HEK293T (cell line): ENCODE measurements at regions not wholly inside any gene's neighbourhood (a gene's known extent, or its start where the extent isn't known, plus 50 kb on each side); places are given as distances from the start of the nearest gene placed in this dataset.

Experiments used
- BHLHE40 ChIP-seq: fragments of 450-650 bp; IDR thresholded peaks from 2 replicates; pipeline ENCODE4 v1.6.1; 2016; ENCODE audit warnings: mild to moderate bottlenecking, moderate library complexity, borderline replicate concordance
- CTBP1 ChIP-seq: fragments of 450-650 bp; IDR thresholded peaks from 2 replicates; pipeline ENCODE4 v1.6.1; 2016; ENCODE audit warnings: borderline replicate concordance
- ELF4 ChIP-seq: fragments of 450-650 bp; IDR thresholded peaks from 2 replicates; pipeline ENCODE4 v1.6.1; 2017; ENCODE audit warnings: antibody characterized with exemption
- FOXA1 ChIP-seq: fragments of 450-650 bp; IDR thresholded peaks from 2 replicates; pipeline ENCODE4 v1.6.1; 2016; ENCODE audit warnings: mild to moderate bottlenecking
- FOXK2 ChIP-seq: fragments of 450-650 bp; IDR thresholded peaks from 2 replicates; pipeline ENCODE4 v1.6.1; 2016; ENCODE audit warnings: mild to moderate bottlenecking
- FOXM1 ChIP-seq: fragments of 450-650 bp; IDR thresholded peaks from 2 replicates; pipeline ENCODE4 v1.6.1; 2017; ENCODE audit warnings: mild to moderate bottlenecking, borderline replicate concordance
- HDGF ChIP-seq: fragments of 450-650 bp; IDR thresholded peaks from 2 replicates; pipeline ENCODE4 v1.6.1; 2017; ENCODE audit warnings: antibody characterized with exemption, borderline replicate concordance
- NFRKB ChIP-seq: fragments of 450-650 bp; IDR thresholded peaks from 2 replicates; pipeline ENCODE4 v1.6.1; 2016; ENCODE audit warnings: mild to moderate bottlenecking, moderate library complexity
- SP1 ChIP-seq: fragments of 450-650 bp; IDR thresholded peaks from 2 replicates; pipeline ENCODE4 v1.6.1; 2017
- TARDBP ChIP-seq: fragments of 450-650 bp; IDR thresholded peaks from 2 replicates; pipeline ENCODE4 v1.6.1; 2016
- TF ChIP-seq, protein P1 (sequence below): fragments of 450-650 bp; IDR thresholded peaks from 2 replicates; pipeline ENCODE4 v1.6.1; 2016

DNA sequence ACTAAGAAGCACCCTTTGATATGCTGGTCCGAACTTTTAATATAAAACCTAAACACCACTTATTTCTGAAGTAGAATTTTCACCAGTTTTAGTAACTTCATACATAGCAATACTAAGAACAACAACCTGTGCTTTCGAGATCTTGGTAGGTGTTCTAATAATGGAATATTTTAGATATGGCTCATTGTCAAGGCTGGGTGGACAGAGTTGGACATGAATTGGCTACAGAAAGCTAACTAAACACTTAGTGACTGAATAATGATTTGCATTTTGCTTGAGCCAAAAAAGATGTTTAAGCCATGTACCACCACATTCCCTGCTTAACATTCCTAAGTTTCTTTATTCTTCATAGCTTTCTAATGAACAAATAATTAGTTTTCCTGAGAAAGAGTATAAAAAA, 344.3 kb upstream of the SGCG start:
- TF ChIP-seq, protein P1, sequence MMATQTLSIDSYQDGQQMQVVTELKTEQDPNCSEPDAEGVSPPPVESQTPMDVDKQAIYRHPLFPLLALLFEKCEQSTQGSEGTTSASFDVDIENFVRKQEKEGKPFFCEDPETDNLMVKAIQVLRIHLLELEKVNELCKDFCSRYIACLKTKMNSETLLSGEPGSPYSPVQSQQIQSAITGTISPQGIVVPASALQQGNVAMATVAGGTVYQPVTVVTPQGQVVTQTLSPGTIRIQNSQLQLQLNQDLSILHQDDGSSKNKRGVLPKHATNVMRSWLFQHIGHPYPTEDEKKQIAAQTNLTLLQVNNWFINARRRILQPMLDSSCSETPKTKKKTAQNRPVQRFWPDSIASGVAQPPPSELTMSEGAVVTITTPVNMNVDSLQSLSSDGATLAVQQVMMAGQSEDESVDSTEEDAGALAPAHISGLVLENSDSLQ = no peak
- no peak for TF ChIP-seq CTBP1
- TF ChIP-seq SP1 = no peak
- TF ChIP-seq BHLHE40 = no peak
- TF ChIP-seq FOXM1 = no peak
- no peak for TF ChIP-seq ELF4
- TF ChIP-seq NFRKB = no peak
- TF ChIP-seq FOXK2 = no peak
- no peak for TF ChIP-seq FOXA1
- no peak for TF ChIP-seq TARDBP
- no peak for TF ChIP-seq HDGF
